ENCODE measurements at regions not wholly inside any gene's neighbourhood (a gene's known extent, or its start where the extent isn't known, plus 50 kb on each side); places are given as distances from the start of the nearest gene placed in this dataset.

DNA sequence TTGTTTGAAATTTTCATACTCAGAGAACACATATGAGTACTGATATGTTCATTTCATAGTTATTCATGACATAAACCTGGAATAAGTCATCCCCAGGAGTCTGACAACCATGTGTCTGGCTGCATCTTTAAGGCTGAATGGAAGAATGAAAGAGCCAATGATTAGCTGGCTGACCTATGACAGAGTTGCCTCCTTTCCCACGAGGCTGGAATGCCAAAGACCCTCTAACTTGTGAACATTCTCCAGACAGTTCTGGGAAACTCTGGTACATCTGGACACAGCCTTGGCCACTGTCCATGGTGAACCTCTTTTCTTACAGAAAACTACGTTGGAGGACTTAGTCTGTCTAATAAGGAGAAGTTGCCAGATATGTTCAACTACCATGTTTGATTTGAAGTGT lies 380.8 kb upstream of the MKI67 start:
- Histone ChIP-seq H3K4me1 (no peaks in the 10 kb centered on the region), H3K9me3 (no peaks in the 10 kb centered on the region), H3K36me3 (ENCODE audit: insufficient read depth in 1 of 2, low read depth in 1 of 2) (no peaks in the 10 kb centered on the region), H3K4me3 (no peak overlapping the region), H3K27ac (no peak overlapping the region), H3K27me3 (ENCODE audit: insufficient read depth in 3 of 3, low read length in 2 of 3) (no peaks in the 10 kb centered on the region)
- DNase-seq = no peak
- WGBS, 3 donors = 22 to 55% (median 49%) methylated on average over 2 of the region's 2 CpGs
- intact Hi-C loops (cut with DNase I) = no loop called here
- TF ChIP-seq, protein P1, sequence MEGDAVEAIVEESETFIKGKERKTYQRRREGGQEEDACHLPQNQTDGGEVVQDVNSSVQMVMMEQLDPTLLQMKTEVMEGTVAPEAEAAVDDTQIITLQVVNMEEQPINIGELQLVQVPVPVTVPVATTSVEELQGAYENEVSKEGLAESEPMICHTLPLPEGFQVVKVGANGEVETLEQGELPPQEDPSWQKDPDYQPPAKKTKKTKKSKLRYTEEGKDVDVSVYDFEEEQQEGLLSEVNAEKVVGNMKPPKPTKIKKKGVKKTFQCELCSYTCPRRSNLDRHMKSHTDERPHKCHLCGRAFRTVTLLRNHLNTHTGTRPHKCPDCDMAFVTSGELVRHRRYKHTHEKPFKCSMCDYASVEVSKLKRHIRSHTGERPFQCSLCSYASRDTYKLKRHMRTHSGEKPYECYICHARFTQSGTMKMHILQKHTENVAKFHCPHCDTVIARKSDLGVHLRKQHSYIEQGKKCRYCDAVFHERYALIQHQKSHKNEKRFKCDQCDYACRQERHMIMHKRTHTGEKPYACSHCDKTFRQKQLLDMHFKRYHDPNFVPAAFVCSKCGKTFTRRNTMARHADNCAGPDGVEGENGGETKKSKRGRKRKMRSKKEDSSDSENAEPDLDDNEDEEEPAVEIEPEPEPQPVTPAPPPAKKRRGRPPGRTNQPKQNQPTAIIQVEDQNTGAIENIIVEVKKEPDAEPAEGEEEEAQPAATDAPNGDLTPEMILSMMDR (IDR thresholded peaks at IDR 0.05) = no peak
- no peak for ATAC-seq

DNA sequence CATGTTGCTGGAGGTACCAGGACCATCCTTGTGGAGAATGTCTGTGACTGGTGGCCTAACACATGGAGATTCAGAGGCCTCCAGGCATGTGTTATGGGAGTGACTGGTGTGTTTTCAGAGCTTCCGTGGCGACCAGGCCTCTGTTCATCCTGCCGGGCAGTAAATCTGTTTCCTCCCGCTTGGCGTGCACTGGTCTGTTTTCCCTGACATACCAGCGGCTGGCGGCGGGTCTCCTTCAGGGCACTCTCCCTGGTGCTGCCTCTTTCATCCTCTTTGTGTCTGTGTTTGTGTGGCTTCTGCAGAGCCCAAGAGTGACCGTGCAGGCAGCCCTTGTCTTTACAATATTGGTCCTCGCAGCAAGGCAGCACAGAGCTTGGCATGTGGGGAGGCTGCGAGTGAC lies 385.1 kb upstream of the MKI67 start:
- ATAC-seq (no peak), DNase-seq (no peak)
- Histone ChIP-seq H3K27ac (no peak overlapping the region), H3K27me3 (ENCODE audit: insufficient read depth in 3 of 3, low read length in 2 of 3) (no peaks in the 10 kb centered on the region), H3K4me1 (no peaks in the 10 kb centered on the region), H3K4me3 (no peak overlapping the region), H3K9me3 (no peaks in the 10 kb centered on the region), H3K36me3 (ENCODE audit: insufficient read depth in 1 of 2, low read depth in 1 of 2) (no peaks in the 10 kb centered on the region)
- TF ChIP-seq, protein P1 (IDR thresholded peaks at IDR 0.05) = no peak
- intact Hi-C loops (cut with DNase I) = no loop called here
- 64 to 71% (median 66%) methylated on average over 11 of the region's 11 CpGs for WGBS, 3 donors

DNA sequence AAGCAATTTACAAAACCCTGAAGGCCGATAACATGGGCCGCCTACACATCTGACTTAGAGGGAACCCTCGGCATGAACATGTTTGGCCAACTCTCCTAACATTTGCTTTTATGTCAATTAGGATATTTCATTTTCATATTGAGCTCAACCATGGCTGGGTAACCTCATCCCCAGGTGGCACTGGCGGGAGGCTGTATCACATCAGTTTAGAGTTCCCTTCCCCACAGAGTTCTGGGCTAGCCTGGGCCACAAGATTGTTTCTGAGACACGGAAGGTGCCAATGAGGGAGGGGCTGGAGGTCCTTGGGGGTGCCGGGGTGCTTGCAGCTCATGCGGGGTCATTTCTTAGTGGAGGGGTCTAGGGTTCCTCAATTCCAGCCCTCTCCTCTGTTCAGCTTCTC lies 386.5 kb upstream of the MKI67 start:
- ATAC-seq (no peak), DNase-seq (no peak)
- Histone ChIP-seq H3K36me3 (ENCODE audit: insufficient read depth in 1 of 2, low read depth in 1 of 2) (no peaks in the 10 kb centered on the region), H3K4me3 (no peak overlapping the region), H3K4me1 (no peaks in the 10 kb centered on the region), H3K9me3 (no peaks in the 10 kb centered on the region), H3K27me3 (ENCODE audit: insufficient read depth in 3 of 3, low read length in 2 of 3) (no peaks in the 10 kb centered on the region), H3K27ac (no peak overlapping the region)
- 94 to 97% (median 94%) methylated on average over 7 of the region's 7 CpGs for WGBS, 3 donors
- intact Hi-C loops (cut with DNase I) = no loop called here
- TF ChIP-seq, protein P1 (IDR thresholded peaks at IDR 0.05) = no peak

DNA sequence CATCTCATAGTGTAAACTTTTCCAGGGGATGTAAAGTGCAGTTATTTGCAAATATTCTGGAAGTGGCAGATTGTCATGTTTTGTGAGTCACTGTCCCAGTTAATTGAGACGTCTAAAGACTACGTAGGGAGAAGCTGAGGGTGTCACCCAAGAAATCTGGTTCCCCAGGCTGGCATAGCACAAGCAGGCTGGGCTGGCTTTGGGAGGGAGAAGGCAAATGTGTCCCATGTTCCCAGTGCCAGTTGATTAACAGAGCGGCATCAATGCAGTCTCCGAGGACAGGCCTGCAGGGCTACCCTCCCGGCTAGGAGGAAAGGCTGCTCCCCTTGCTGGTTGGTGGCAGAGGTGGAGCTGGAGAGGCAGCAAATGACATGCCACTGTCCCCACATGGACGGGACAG lies 388.3 kb upstream of the MKI67 start:
- Histone ChIP-seq H3K4me3 (no peak overlapping the region), H3K36me3 (ENCODE audit: insufficient read depth in 1 of 2, low read depth in 1 of 2) (no peaks in the 10 kb centered on the region), H3K27me3 (ENCODE audit: insufficient read depth in 3 of 3, low read length in 2 of 3) (peaks cover 0 to 3% (median 0%) of the 10 kb centered on the region in 3 donors), H3K27ac (no peak overlapping the region), H3K4me1 (no peaks in the 10 kb centered on the region), H3K9me3 (no peaks in the 10 kb centered on the region)
- TF ChIP-seq, protein P1 (IDR thresholded peaks at IDR 0.05) = no peak
- ATAC-seq (no peak), DNase-seq (no peak)
- intact Hi-C loops (cut with DNase I) = no loop called here
- 62 to 77% (median 64%) methylated on average over 6 of the region's 6 CpGs for WGBS, 3 donors

DNA sequence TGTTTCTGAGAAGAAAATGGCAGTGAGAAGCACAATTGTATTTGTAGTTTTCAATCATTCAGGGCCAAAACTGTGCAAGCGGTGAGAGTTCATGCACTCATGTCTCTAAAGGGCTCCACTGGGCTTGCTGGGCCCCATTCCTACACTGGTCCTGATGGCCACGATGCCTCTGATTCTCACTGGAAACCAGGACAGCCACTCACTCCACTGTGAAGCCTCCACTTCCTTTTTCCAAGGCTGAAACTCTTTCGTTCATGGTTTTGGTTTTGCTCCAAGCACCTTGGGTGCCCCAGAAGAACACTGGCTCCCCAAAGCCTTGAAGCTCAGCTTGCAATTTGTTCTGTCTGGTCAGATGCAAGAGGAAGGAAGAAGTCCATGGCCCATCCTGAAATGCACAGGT lies 390.0 kb upstream of the MKI67 start:
- ATAC-seq (no peak), DNase-seq (no peak)
- no peak overlapping the region for H3K27ac ChIP-seq
- no peaks in the 10 kb centered on the region for H3K4me1 ChIP-seq
- no peaks in the 10 kb centered on the region for H3K36me3 ChIP-seq (ENCODE audit: insufficient read depth in 1 of 2, low read depth in 1 of 2)
- H3K27me3 ChIP-seq (ENCODE audit: insufficient read depth in 3 of 3, low read length in 2 of 3) = peaks cover 0 to 3% (median 0%) of the 10 kb centered on the region in 3 donors
- WGBS, 3 donors = 80 to 89% (median 81%) methylated on average over 3 of the region's 3 CpGs
- H3K4me3 ChIP-seq = no peak overlapping the region
- H3K9me3 ChIP-seq = no peaks in the 10 kb centered on the region
- intact Hi-C loops (cut with DNase I) = no loop called here
- TF ChIP-seq, protein P1 (IDR thresholded peaks at IDR 0.05) = no peak
